GM21515 (cell line): ENCODE measurements at regions not wholly inside any gene's neighbourhood (a gene's known extent, or its start where the extent isn't known, plus 50 kb on each side); places are given as distances from the start of the nearest gene placed in this dataset.
"Not testable (repeated sequence)": the region's sequence is repeated elsewhere in the genome, so short reads cannot be mapped to it uniquely, and the experiment has no call there.

Experiments used
- ATAC-seq: cut with Tn5 transposase; IDR thresholded peaks from one replicate; pipeline ENCODE4 v1.9.1; 2021; ENCODE audit not compliant: unreplicated experiment

GRCh38 chr5:145660897-145661640, 174.1 kb downstream of the PRELID2 start:
- ATAC-seq: no peak

GRCh38 chr5:145658435-145658834, 176.7 kb downstream of the PRELID2 start:
- ATAC-seq: no peak

- not testable (repeated sequence) for ATAC-seq
These were observed 182.4 kb downstream of the PRELID2 start for GRCh38 chr5:145652700-145653099.

GRCh38 chr5:145647137-145647536, 188.0 kb downstream of the PRELID2 start:
- ATAC-seq: not testable (repeated sequence)

GRCh38 chr5:145643214-145643613, 191.9 kb downstream of the PRELID2 start:
- ATAC-seq: not testable (repeated sequence)

GRCh38 chr5:145637396-145637795, 197.7 kb downstream of the PRELID2 start:
- no peak for ATAC-seq

- ATAC-seq: no peak
These were observed 198.8 kb downstream of the PRELID2 start for GRCh38 chr5:145636371-145636770.

GRCh38 chr5:145633474-145633873, 201.7 kb downstream of the PRELID2 start:
- ATAC-seq: no peak

GRCh38 chr5:145632701-145633100, 202.4 kb downstream of the PRELID2 start:
- no peak for ATAC-seq

GRCh38 chr5:145629047-145629446, 206.1 kb downstream of the PRELID2 start:
- no peak for ATAC-seq

- ATAC-seq: no peak
These were observed 206.6 kb downstream of the PRELID2 start for GRCh38 chr5:145628525-145628924.

- no peak for ATAC-seq
These were observed 215.3 kb downstream of the PRELID2 start for GRCh38 chr5:145619806-145620310.

GRCh38 chr5:145616739-145617138, 218.4 kb downstream of the PRELID2 start:
- not testable (repeated sequence) for ATAC-seq

GRCh38 chr5:145598983-145599382, 236.2 kb downstream of the PRELID2 start:
- ATAC-seq: no peak

- ATAC-seq: no peak
These were observed 237.0 kb downstream of the PRELID2 start for GRCh38 chr5:145598184-145598583.

- no peak for ATAC-seq
These were observed 243.6 kb downstream of the PRELID2 start for GRCh38 chr5:145591578-145591977.

- no peak for ATAC-seq
These were observed 246.1 kb downstream of the PRELID2 start for GRCh38 chr5:145589063-145589462.

- no peak for ATAC-seq
These were observed 246.6 kb downstream of the PRELID2 start for GRCh38 chr5:145588558-145588957.

GRCh38 chr5:145588113-145588512, 247.0 kb downstream of the PRELID2 start:
- ATAC-seq: no peak

- no peak for ATAC-seq
These were observed 247.4 kb downstream of the PRELID2 start for GRCh38 chr5:145587710-145588109.

GRCh38 chr5:145587308-145587672, 247.9 kb downstream of the PRELID2 start:
- no peak for ATAC-seq

- no peak for ATAC-seq
These were observed 248.4 kb downstream of the PRELID2 start for GRCh38 chr5:145586661-145587307.
